CD4-positive, alpha-beta T cell (primary cell): ENCODE measurements at regions not wholly inside any gene's neighbourhood (a gene's known extent, or its start where the extent isn't known, plus 50 kb on each side); places are given as distances from the start of the nearest gene placed in this dataset.
"Not testable (repeated sequence)": the region's sequence is repeated elsewhere in the genome, so short reads cannot be mapped to it uniquely, and the experiment has no call there.

ENCODE experiments used
- ATAC-seq: fragments of 200-7000 bp; cut with Tn5 transposase; one replicate; pipeline ENCODE4 v1.10.0; 2022; ENCODE audit warnings: mild to moderate bottlenecking; ENCODE audit not compliant: poor library complexity
- CTCF ChIA-PET: fragments of 350-600 bp; sonication (Branson Sonifier 250); formaldehyde crosslinking; loops from one replicate; lab custom pipeline; 2021; ENCODE audit warnings: antibody characterized with exemption, inconsistent platforms; lab: Charles Lee
- POLR2A ChIA-PET: fragments of 350-600 bp; sonication (Branson Sonifier 250); formaldehyde crosslinking; loops from one replicate; lab custom pipeline; 2021; ENCODE audit warnings: antibody characterized with exemption, inconsistent platforms; lab: Charles Lee
- DNase-seq, 14 experiments: peaks; one replicate each; pipeline ENCODE4 v3.0.0-alpha.2; 2013 to 2020; ENCODE audit warnings: mixed read lengths in 2 of 14
- H3K27ac ChIP-seq, 2 donors: one replicate each; pipeline versions ENCODE4 v1.5.1 to v1.7.0; 2013; ENCODE audit warnings: low read length in 2 of 2, low read depth in 1 of 2, mild to moderate bottlenecking in 1 of 2
- H3K27me3 ChIP-seq, 2 experiments: 1 replicate in 1 of 2; 2 replicates in 1 of 2; pipeline versions ENCODE4 v1.6.1 to v1.7.0; 2013; ENCODE audit warnings: low read length in 2 of 2, control low read depth in 1 of 2, mild to moderate bottlenecking in 1 of 2, moderate library complexity in 1 of 2; ENCODE audit not compliant: insufficient read depth in 2 of 2, control insufficient read depth in 1 of 2
- H3K36me3 ChIP-seq: one replicate; pipeline ENCODE4 v1.6.1; 2013; ENCODE audit warnings: low read length, control low read depth; ENCODE audit not compliant: insufficient read depth
- H3K4me1 ChIP-seq: one replicate; pipeline ENCODE4 v1.6.1; 2013; ENCODE audit warnings: low read length, control low read depth; ENCODE audit not compliant: insufficient read depth
- H3K4me3 ChIP-seq: one replicate; pipeline ENCODE4 v1.5.1; 2013; ENCODE audit warnings: mild to moderate bottlenecking, low read length, moderate library complexity
- H3K9me3 ChIP-seq, 2 experiments: 1 replicate in 1 of 2; 2 replicates in 1 of 2; pipeline versions ENCODE4 v1.6.1 to v1.7.0; 2013; ENCODE audit warnings: low read length in 2 of 2, mild to moderate bottlenecking in 2 of 2, control low read depth in 1 of 2, moderate library complexity in 1 of 2; ENCODE audit not compliant: control insufficient read depth in 1 of 2, insufficient read depth in 1 of 2
- H3K27ac Mint-ChIP-seq: one replicate; pipeline ENCODE4 v1.8.0; 2020; ENCODE audit warnings: mixed read lengths
- H3K27me3 Mint-ChIP-seq: one replicate; pipeline ENCODE4 v1.8.0; 2021; ENCODE audit warnings: mixed read lengths
- H3K36me3 Mint-ChIP-seq: one replicate; pipeline ENCODE4 v1.8.0; 2021; ENCODE audit warnings: low read depth, mixed read lengths
- H3K4me1 Mint-ChIP-seq: one replicate; pipeline ENCODE4 v1.8.0; 2021; ENCODE audit warnings: low read depth, mixed read lengths
- H3K4me3 Mint-ChIP-seq: one replicate; pipeline ENCODE4 v1.8.0; 2020; ENCODE audit warnings: mild to moderate bottlenecking, mixed read lengths
- H3K9me3 Mint-ChIP-seq: one replicate; pipeline ENCODE4 v1.8.0; 2020; ENCODE audit warnings: mixed read lengths
- CTCF ChIP-seq: fragments of 200-600 bp; IDR thresholded peaks from one replicate; pipeline ENCODE4 v1.8.0; 2022; ENCODE audit warnings: antibody characterized with exemption, mild to moderate bottlenecking
- intact Hi-C, 2 experiments: fragments of 100-400 bp; cut with DNase I in 1 of 2; cut with micrococcal nuclease in 1 of 2; formaldehyde crosslinking; loops; one replicate each; pipeline versions ENCODE4 v1.15.1 to v1.9.0; 2023 to 2025; cut with DNase I, micrococcal nuclease

GRCh38 chrX:113390531-113390930 lies 549.9 kb upstream of the AMOT start:
- no peaks in the 10 kb centered on the region for H3K27me3 Mint-ChIP-seq
- no peak for DNase-seq
- no peak overlapping the region for H3K4me3 Mint-ChIP-seq
- no peaks in the 10 kb centered on the region for H3K4me1 Mint-ChIP-seq
- H3K36me3 ChIP-seq = no peaks in the 10 kb centered on the region
- H3K4me1 ChIP-seq = no peaks in the 10 kb centered on the region
- H3K27ac Mint-ChIP-seq = no peak overlapping the region
- TF ChIP-seq CTCF = no peak
- no peak for ATAC-seq
- intact Hi-C loops = no loop called here
- CTCF ChIA-PET = no interaction called here
- H3K27me3 ChIP-seq = no peaks in the 10 kb centered on the region
- H3K27ac ChIP-seq = no peak overlapping the region
- POLR2A ChIA-PET = no interaction called here
- no peaks in the 10 kb centered on the region for H3K36me3 Mint-ChIP-seq
- no peak overlapping the region for H3K4me3 ChIP-seq
- no peaks in the 10 kb centered on the region for H3K9me3 Mint-ChIP-seq
- peaks cover 0 to 10% of the 10 kb centered on the region in 2 experiments for H3K9me3 ChIP-seq

GRCh38 chrX:113389846-113390245 lies 549.2 kb upstream of the AMOT start:
- ChIA-PET POLR2A (no interaction called here), CTCF (no interaction called here)
- H3K4me1 Mint-ChIP-seq = no peaks in the 10 kb centered on the region
- ATAC-seq (no peak), DNase-seq (no peak)
- Histone ChIP-seq H3K4me1 (no peaks in the 10 kb centered on the region), H3K4me3 (no peak overlapping the region), H3K27me3 (no peaks in the 10 kb centered on the region), H3K27ac (no peak overlapping the region), H3K36me3 (no peaks in the 10 kb centered on the region), H3K9me3 (peaks cover 0 to 10% of the 10 kb centered on the region in 2 experiments)
- H3K27me3 Mint-ChIP-seq = no peaks in the 10 kb centered on the region
- H3K36me3 Mint-ChIP-seq = no peaks in the 10 kb centered on the region
- intact Hi-C loops = no loop called here
- no peak for TF ChIP-seq CTCF
- H3K4me3 Mint-ChIP-seq = no peak overlapping the region
- H3K27ac Mint-ChIP-seq = no peak overlapping the region
- no peaks in the 10 kb centered on the region for H3K9me3 Mint-ChIP-seq

- intact Hi-C loops = no loop called here
- H3K4me1 Mint-ChIP-seq = no peaks in the 10 kb centered on the region
- DNase-seq = no peak
- H3K27ac ChIP-seq = no peak overlapping the region
- no peak overlapping the region for H3K27ac Mint-ChIP-seq
- CTCF ChIA-PET = no interaction called here
- H3K27me3 ChIP-seq = no peaks in the 10 kb centered on the region
- H3K4me3 ChIP-seq = no peak overlapping the region
- no peaks in the 10 kb centered on the region for H3K27me3 Mint-ChIP-seq
- H3K4me1 ChIP-seq = no peaks in the 10 kb centered on the region
- H3K36me3 ChIP-seq = no peaks in the 10 kb centered on the region
- H3K4me3 Mint-ChIP-seq = no peak overlapping the region
- H3K9me3 Mint-ChIP-seq = no peaks in the 10 kb centered on the region
- no peak for TF ChIP-seq CTCF
- no peaks in the 10 kb centered on the region for H3K36me3 Mint-ChIP-seq
- ATAC-seq = no peak
- POLR2A ChIA-PET = no interaction called here
- H3K9me3 ChIP-seq = no peaks in the 10 kb centered on the region
These were observed 544.0 kb upstream of the AMOT start for GRCh38 chrX:113384628-113385027.

- H3K9me3 Mint-ChIP-seq, H3K4me3 Mint-ChIP-seq, H3K36me3 Mint-ChIP-seq: not testable (repeated sequence)
These were observed 532.8 kb upstream of the AMOT start for GRCh38 chrX:113373421-113373820.

More at GRCh38 chrX:113373421-113373820, 532.8 kb upstream of the AMOT start:
- H3K4me3 ChIP-seq, H3K27me3 ChIP-seq, H3K4me1 ChIP-seq, H3K27ac ChIP-seq, H3K27me3 Mint-ChIP-seq, H3K4me1 Mint-ChIP-seq, intact Hi-C loops, DNase-seq, H3K9me3 ChIP-seq, POLR2A ChIA-PET, ATAC-seq, CTCF ChIA-PET, H3K36me3 ChIP-seq, H3K27ac Mint-ChIP-seq: not testable (repeated sequence)
